Smooth muscle cell (in vitro differentiated cells): ENCODE measurements at regions not wholly inside any gene's neighbourhood (a gene's known extent, or its start where the extent isn't known, plus 50 kb on each side); places are given as distances from the start of the nearest gene placed in this dataset.
"Not testable (repeated sequence)": the region's sequence is repeated elsewhere in the genome, so short reads cannot be mapped to it uniquely, and the experiment has no call there.

Experiments
- DNase-seq: peaks from one replicate; lab custom pipeline; 2025; ENCODE audit not compliant: unreplicated experiment; lab: John Stamatoyannopoulos, UW
- H2AFZ ChIP-seq: fragments of 200-600 bp; sonication (generic); 2 replicates; pipeline ENCODE4 v1.6.0; 2016; ENCODE audit warnings: antibody characterized with exemption, low read depth, mild to moderate bottlenecking
- H3F3A ChIP-seq: fragments of 200-600 bp; sonication (generic); 2 replicates; pipeline ENCODE4 v1.6.0; 2017; ENCODE audit warnings: antibody characterized with exemption, low read depth
- H3K27ac ChIP-seq: fragments of 200-600 bp; sonication (generic); 2 replicates; pipeline ENCODE4 v1.5.1; 2016; ENCODE audit warnings: low read depth, mild to moderate bottlenecking
- H3K27me3 ChIP-seq: fragments of 200-600 bp; sonication (generic); 2 replicates; pipeline ENCODE4 v1.6.1; 2016; ENCODE audit warnings: low read depth, mild to moderate bottlenecking
- H3K36me3 ChIP-seq: fragments of 200-600 bp; sonication (generic); 2 replicates; pipeline ENCODE4 v1.5.1; 2016; ENCODE audit warnings: low read depth
- H3K4me1 ChIP-seq: fragments of 200-600 bp; sonication (generic); 2 replicates; pipeline ENCODE4 v1.5.1; 2016; ENCODE audit warnings: low read depth
- H3K4me2 ChIP-seq: fragments of 200-600 bp; sonication (generic); 2 replicates; pipeline ENCODE4 v1.6.0; 2016; ENCODE audit warnings: mild to moderate bottlenecking
- H3K4me3 ChIP-seq: fragments of 200-600 bp; sonication (generic); 2 replicates; pipeline ENCODE4 v1.5.1; 2016; ENCODE audit warnings: mild to moderate bottlenecking
- H3K79me2 ChIP-seq: fragments of 200-600 bp; sonication (generic); 2 replicates; pipeline ENCODE4 v1.6.0; 2016; ENCODE audit warnings: low read depth, mild to moderate bottlenecking
- H3K9ac ChIP-seq: fragments of 200-600 bp; sonication (generic); 2 replicates; pipeline ENCODE4 v1.6.0; 2016; ENCODE audit warnings: low read depth
- H3K9me3 ChIP-seq: fragments of 200-600 bp; sonication (generic); replicated peaks from 2 replicates; pipeline ENCODE4 v1.5.1; 2016; ENCODE audit warnings: low read depth
- H4K20me1 ChIP-seq: fragments of 200-600 bp; sonication (generic); 2 replicates; pipeline ENCODE4 v1.6.0; 2016; ENCODE audit warnings: low read depth
- CTCF ChIP-seq: fragments of 200-600 bp; sonication (generic); IDR thresholded peaks from 2 replicates; pipeline ENCODE4 v1.5.1; 2017; ENCODE audit warnings: borderline replicate concordance, mild to moderate bottlenecking, antibody characterized with exemption; ENCODE audit not compliant: insufficient read depth, poor library complexity, severe bottlenecking
- WGBS: methylation state at CpG from one replicate; pipeline ENCODE4 v1.1.7; 2016; ENCODE audit warnings: low lambda C conversion rate; 5-methylcytosine and 5-hydroxymethylcytosine counted together

DNA sequence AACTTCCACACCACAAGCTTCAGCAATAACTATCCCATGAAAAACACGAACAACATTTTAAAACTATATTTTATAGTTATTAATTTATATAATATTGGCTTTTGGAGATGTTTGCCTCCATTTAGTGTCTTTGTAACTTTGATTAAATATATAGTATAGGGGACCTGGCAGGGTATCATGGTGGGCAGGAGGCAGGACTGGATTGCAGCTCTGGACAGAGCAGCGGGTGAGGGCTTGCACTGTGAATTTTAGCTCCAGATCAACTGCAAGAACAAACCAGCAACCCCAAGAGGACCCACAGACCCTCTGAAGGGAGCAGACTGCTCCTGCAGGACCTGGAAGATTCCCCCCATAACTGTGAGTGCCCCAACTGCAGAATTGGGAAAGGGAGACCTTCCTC is 777.9 kb downstream of the KCNJ2 start:
- H3K9me3 ChIP-seq, result peaks cover 2% of the 10 kb centered on the region
- no peaks in the 10 kb centered on the region for H3K4me1 ChIP-seq
- H3K79me2 ChIP-seq, result no peaks in the 10 kb centered on the region
- no peak for TF ChIP-seq CTCF
- no peaks in the 10 kb centered on the region for H4K20me1 ChIP-seq
- H3K9ac ChIP-seq, result no peak overlapping the region
- DNase-seq, result no peak
- WGBS, result 96% methylated on average over 2 of the region's 2 CpGs
- no peaks in the 10 kb centered on the region for H3K27me3 ChIP-seq
- H2AFZ ChIP-seq, result no peak overlapping the region
- no peak overlapping the region for H3K27ac ChIP-seq
- H3F3A ChIP-seq, result no peaks in the 10 kb centered on the region
- no peak overlapping the region for H3K4me2 ChIP-seq
- no peak overlapping the region for H3K4me3 ChIP-seq
- H3K36me3 ChIP-seq, result no peaks in the 10 kb centered on the region

- Histone ChIP-seq H3K27me3 (no peaks in the 10 kb centered on the region), H3K9ac (no peak overlapping the region), H2AFZ (no peak overlapping the region), H3K36me3 (no peaks in the 10 kb centered on the region), H4K20me1 (no peaks in the 10 kb centered on the region), H3K79me2 (no peaks in the 10 kb centered on the region), H3K4me2 (no peak overlapping the region), H3K9me3 (peaks cover 2% of the 10 kb centered on the region), H3K27ac (no peak overlapping the region), H3K4me1 (no peaks in the 10 kb centered on the region), H3K4me3 (no peak overlapping the region), H3F3A (no peaks in the 10 kb centered on the region)
- no peak for DNase-seq
- WGBS, result 98% methylated on average over 17 of the region's 17 CpGs
- TF ChIP-seq CTCF, result no peak
Measured at GRCh38 chr17:70947636-70948565, 778.6 kb downstream of the KCNJ2 start.

DNA sequence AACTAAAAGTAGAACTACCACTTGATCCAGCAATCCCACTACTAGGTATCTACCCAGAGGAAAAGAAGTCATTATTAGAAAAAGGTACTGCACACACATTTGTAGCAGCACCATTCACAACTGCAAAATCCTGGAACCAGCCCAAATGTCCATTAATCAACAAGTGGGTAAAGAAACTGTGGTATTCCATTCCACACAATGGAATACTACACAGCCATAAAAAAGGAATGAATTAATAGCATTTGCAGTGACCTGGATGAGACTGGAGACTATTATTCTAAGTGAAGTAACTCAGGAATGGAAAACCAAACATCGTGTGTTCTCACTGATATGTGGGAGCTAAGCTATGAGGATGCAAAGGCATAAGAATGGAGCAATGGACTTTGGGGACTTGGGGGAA is 783.8 kb downstream of the KCNJ2 start:
- not testable (repeated sequence) for H3K27ac ChIP-seq, H3K27me3 ChIP-seq, H3K4me3 ChIP-seq, DNase-seq, H3K79me2 ChIP-seq, H3K4me1 ChIP-seq, H3K4me2 ChIP-seq, H3K9ac ChIP-seq, H3F3A ChIP-seq, H3K9me3 ChIP-seq, H2AFZ ChIP-seq, H3K36me3 ChIP-seq, H4K20me1 ChIP-seq
- WGBS, result 87% methylated on average over 1 of the region's 1 CpG

DNA sequence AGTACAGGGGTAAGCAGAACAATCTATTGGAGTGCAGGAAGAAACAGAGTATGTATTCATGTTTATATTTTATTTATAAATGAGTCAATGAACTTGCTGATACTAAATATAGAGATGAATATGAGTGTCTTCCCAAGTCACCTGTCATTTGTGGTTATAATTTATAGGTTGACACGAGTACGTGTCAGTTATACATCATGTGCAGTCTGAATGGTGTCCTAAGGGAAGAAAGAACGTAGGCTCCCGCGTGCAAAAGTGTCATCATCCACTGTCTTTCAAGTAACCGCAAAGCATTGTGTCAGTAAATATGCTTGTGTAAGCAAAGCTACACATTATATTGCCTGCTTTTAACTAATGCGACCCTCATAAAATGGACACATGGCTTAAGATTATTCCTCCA is 786.1 kb downstream of the KCNJ2 start:
- Histone ChIP-seq H3K4me1 (no peaks in the 10 kb centered on the region), H3K9ac (no peak overlapping the region), H3K4me2 (no peak overlapping the region), H3K27ac (no peak overlapping the region), H3K9me3 (peaks cover 2% of the 10 kb centered on the region), H4K20me1 (no peaks in the 10 kb centered on the region), H3K27me3 (no peaks in the 10 kb centered on the region), H3K4me3 (no peak overlapping the region), H3K79me2 (no peaks in the 10 kb centered on the region), H2AFZ (no peak overlapping the region), H3K36me3 (no peaks in the 10 kb centered on the region), H3F3A (no peaks in the 10 kb centered on the region)
- WGBS, result 65% methylated on average over 7 of the region's 7 CpGs
- no peak for TF ChIP-seq CTCF
- no peak for DNase-seq
